ENCODE measurements at regions not wholly inside any gene's neighbourhood (a gene's known extent, or its start where the extent isn't known, plus 50 kb on each side); places are given as distances from the start of the nearest gene placed in this dataset.

DNA sequence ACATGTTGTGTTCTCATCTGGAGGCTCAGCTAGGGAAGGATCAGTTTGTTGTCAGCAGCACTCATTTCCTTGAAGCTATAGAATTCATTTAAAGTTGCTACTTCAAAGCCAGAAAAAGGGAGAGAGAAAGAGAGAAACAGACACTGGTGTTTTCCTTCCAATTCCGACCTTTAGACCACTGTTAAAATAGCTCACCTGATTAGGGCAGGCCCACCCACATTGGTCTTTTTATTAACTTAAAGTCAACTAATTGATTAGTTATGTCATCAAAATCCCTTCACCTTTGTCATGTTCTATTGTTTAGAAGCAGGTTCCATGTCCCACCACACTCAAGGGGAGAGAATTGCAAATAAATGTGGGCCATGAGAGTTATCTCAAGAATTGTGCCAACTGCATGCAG lies 560.2 kb downstream of the PCDH17 start:
- TF ChIP-seq, protein P1, sequence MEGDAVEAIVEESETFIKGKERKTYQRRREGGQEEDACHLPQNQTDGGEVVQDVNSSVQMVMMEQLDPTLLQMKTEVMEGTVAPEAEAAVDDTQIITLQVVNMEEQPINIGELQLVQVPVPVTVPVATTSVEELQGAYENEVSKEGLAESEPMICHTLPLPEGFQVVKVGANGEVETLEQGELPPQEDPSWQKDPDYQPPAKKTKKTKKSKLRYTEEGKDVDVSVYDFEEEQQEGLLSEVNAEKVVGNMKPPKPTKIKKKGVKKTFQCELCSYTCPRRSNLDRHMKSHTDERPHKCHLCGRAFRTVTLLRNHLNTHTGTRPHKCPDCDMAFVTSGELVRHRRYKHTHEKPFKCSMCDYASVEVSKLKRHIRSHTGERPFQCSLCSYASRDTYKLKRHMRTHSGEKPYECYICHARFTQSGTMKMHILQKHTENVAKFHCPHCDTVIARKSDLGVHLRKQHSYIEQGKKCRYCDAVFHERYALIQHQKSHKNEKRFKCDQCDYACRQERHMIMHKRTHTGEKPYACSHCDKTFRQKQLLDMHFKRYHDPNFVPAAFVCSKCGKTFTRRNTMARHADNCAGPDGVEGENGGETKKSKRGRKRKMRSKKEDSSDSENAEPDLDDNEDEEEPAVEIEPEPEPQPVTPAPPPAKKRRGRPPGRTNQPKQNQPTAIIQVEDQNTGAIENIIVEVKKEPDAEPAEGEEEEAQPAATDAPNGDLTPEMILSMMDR (conservative IDR thresholded peaks at IDR 0.05; ENCODE audit: low read depth, low read length), result no peak
- Histone ChIP-seq H3K27me3 (ENCODE audit: insufficient read depth, low read depth) (no peaks in the 10 kb centered on the region), H3K79me2 (ENCODE audit: insufficient read depth, low read depth) (no peaks in the 10 kb centered on the region), H3K9ac (no peak overlapping the region), H4K20me1 (ENCODE audit: insufficient read depth) (no peaks in the 10 kb centered on the region), H2AFZ (ENCODE audit: low read depth) (no peak overlapping the region), H3K36me3 (ENCODE audit: insufficient read depth) (no peaks in the 10 kb centered on the region), H3K4me2 (no peak overlapping the region), H3K4me3 (IDR thresholded peaks at IDR 0.05; ENCODE audit: insufficient read depth, low read depth, low read length) (no peak overlapping the region), H3K4me1 (ENCODE audit: low read depth, poor library complexity, severe bottlenecking) (no peaks in the 10 kb centered on the region), H3K27ac (no peak overlapping the region)

DNA sequence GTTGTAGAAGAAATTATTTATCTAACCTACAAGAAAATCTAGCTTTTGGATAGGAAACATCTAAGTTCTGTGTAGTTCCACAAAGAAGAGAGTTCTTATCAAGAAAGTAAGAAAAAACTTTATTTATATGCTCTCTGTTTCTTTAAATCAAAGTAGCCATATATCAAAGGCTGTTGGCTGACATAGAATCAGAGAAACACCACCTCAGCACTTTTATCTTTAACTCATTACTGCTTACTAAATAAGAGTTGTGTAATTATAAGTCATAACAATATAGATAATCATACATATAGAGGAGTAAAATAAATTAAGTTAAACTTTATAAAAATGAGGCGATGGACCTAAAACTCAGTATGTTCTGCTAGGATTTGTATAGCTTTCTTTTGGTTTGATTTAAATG lies 570.6 kb downstream of the PCDH17 start:
- no peak overlapping the region for H3K4me3 ChIP-seq (IDR thresholded peaks at IDR 0.05; ENCODE audit: insufficient read depth, low read depth, low read length)
- H3K36me3 ChIP-seq (ENCODE audit: insufficient read depth), result no peaks in the 10 kb centered on the region
- H2AFZ ChIP-seq (ENCODE audit: low read depth), result no peak overlapping the region
- no peaks in the 10 kb centered on the region for H3K4me1 ChIP-seq (ENCODE audit: low read depth, poor library complexity, severe bottlenecking)
- no peaks in the 10 kb centered on the region for H3K27me3 ChIP-seq (ENCODE audit: insufficient read depth, low read depth)
- TF ChIP-seq, protein P1 (conservative IDR thresholded peaks at IDR 0.05; ENCODE audit: low read depth, low read length), result no peak
- no peak overlapping the region for H3K9ac ChIP-seq
- H4K20me1 ChIP-seq (ENCODE audit: insufficient read depth), result no peaks in the 10 kb centered on the region
- H3K79me2 ChIP-seq (ENCODE audit: insufficient read depth, low read depth), result no peaks in the 10 kb centered on the region
- no peak overlapping the region for H3K27ac ChIP-seq
- H3K4me2 ChIP-seq, result no peak overlapping the region

DNA sequence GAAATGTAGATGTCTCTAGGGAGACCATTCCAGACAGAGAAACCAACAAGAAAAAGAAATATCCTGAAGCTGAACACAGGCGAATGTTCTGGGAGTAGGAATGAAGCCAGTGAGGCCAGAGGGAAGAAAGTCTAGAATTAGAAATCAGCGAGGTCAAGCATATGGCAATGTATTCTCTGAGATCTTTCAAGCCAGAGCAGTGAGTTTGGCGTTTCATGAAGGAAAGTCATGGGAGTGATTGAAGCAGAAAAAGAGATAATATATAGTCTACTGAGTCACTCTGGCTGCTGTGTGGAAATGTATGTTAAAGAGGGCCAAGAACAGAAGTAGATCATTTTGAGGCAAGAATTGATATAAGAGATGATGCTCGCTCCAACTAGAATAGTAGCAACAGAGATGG lies 576.0 kb downstream of the PCDH17 start:
- no peaks in the 10 kb centered on the region for H3K79me2 ChIP-seq (ENCODE audit: insufficient read depth, low read depth)
- H3K36me3 ChIP-seq (ENCODE audit: insufficient read depth), result no peaks in the 10 kb centered on the region
- H3K27me3 ChIP-seq (ENCODE audit: insufficient read depth, low read depth), result no peaks in the 10 kb centered on the region
- no peak overlapping the region for H3K4me3 ChIP-seq (IDR thresholded peaks at IDR 0.05; ENCODE audit: insufficient read depth, low read depth, low read length)
- H2AFZ ChIP-seq (ENCODE audit: low read depth), result no peak overlapping the region
- H3K4me2 ChIP-seq, result no peak overlapping the region
- no peak overlapping the region for H3K27ac ChIP-seq
- no peak overlapping the region for H3K9ac ChIP-seq
- TF ChIP-seq, protein P1 (conservative IDR thresholded peaks at IDR 0.05; ENCODE audit: low read depth, low read length), result no peak
- no peaks in the 10 kb centered on the region for H4K20me1 ChIP-seq (ENCODE audit: insufficient read depth)
- H3K4me1 ChIP-seq (ENCODE audit: low read depth, poor library complexity, severe bottlenecking), result no peaks in the 10 kb centered on the region

DNA sequence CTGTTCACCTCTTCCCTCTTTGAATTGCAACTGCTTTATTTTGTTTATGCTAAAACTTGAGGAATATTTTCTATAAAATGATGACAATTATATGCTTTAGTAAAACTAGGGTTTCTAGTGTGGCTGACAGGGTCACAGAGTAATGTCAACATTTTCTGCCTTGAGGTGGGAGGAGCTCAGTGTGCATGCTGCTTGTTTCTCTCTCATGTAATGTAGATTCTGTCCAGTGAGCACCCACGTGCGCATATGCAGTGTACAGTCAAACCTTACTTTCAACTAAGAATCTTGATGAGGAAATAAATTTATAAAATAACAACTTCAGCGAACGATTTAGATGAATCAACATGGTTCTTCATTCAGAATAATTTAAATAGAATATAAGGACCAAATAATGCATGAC lies 603.9 kb downstream of the PCDH17 start:
- no peak overlapping the region for H3K4me2 ChIP-seq
- H3K4me3 ChIP-seq (IDR thresholded peaks at IDR 0.05; ENCODE audit: insufficient read depth, low read depth, low read length), result no peak overlapping the region
- no peaks in the 10 kb centered on the region for H4K20me1 ChIP-seq (ENCODE audit: insufficient read depth)
- TF ChIP-seq, protein P1 (conservative IDR thresholded peaks at IDR 0.05; ENCODE audit: low read depth, low read length), result no peak
- no peak overlapping the region for H3K27ac ChIP-seq
- no peak overlapping the region for H3K9ac ChIP-seq
- H3K4me1 ChIP-seq (ENCODE audit: low read depth, poor library complexity, severe bottlenecking), result no peaks in the 10 kb centered on the region
- H3K27me3 ChIP-seq (ENCODE audit: insufficient read depth, low read depth), result no peaks in the 10 kb centered on the region
- H2AFZ ChIP-seq (ENCODE audit: low read depth), result no peak overlapping the region
- H3K36me3 ChIP-seq (ENCODE audit: insufficient read depth), result no peaks in the 10 kb centered on the region
- no peaks in the 10 kb centered on the region for H3K79me2 ChIP-seq (ENCODE audit: insufficient read depth, low read depth)
